GM12878 (cell line): ENCODE measurements at regions not wholly inside any gene's neighbourhood (a gene's known extent, or its start where the extent isn't known, plus 50 kb on each side); places are given as distances from the start of the nearest gene placed in this dataset.

Experiments used
- ATAC-seq: fragments of 200-7000 bp; cut with Tn5 transposase; 3 replicates; pipeline ENCODE4 v1.9.1; 2020; ENCODE audit warnings: mild to moderate bottlenecking, moderate library complexity
- BruUV-seq: library from RNA; stranded (reverse); fragments of 400-500 nt; replicated peaks from 2 replicates; lab custom pipeline; 2021; lab: Mats Ljungman, UMichigan
- CTCF ChIA-PET: fragments of 300-600 bp; sonication (Branson Sonifier 250); formaldehyde crosslinking; extraction: SDS; loops from one replicate; lab custom pipeline; 2021; ENCODE audit warnings: inconsistent platforms; lab: Yijun Ruan, JAX
- POLR2A ChIA-PET: fragments of 350-600 bp; formaldehyde crosslinking; extraction: SDS; loops from one replicate; lab custom pipeline; 2021; ENCODE audit warnings: inconsistent platforms; lab: Charles Lee
- RAD21 ChIA-PET: fragments of 300-600 bp; sonication (Branson Sonifier 250); formaldehyde crosslinking; loops from one replicate; lab custom pipeline; 2023; ENCODE audit warnings: antibody characterized with exemption; ENCODE audit not compliant: unreplicated experiment; lab: Charles Lee
- SMC1A ChIA-PET: fragments of 300-600 bp; sonication (Branson Sonifier 250); formaldehyde crosslinking; loops from one replicate; lab custom pipeline; 2023; ENCODE audit not compliant: unreplicated experiment, uncharacterized antibody; lab: Charles Lee
- DNase-seq: peaks from one replicate; pipeline ENCODE4 v3.0.0-alpha.2; 2011; ENCODE audit warnings: low read depth, low spot score
- FAIRE-seq: peaks from 3 replicates; lab custom pipeline; 2011; peaks lifted over from hg19 to GRCh38; lab: Jason Lieb, UNC
- H2AFZ ChIP-seq: 2 replicates; pipeline ENCODE4 v1.6.0; 2011; ENCODE audit warnings: low read depth, low read length, control low read depth; ENCODE audit not compliant: control insufficient read depth
- H3K27ac ChIP-seq: 2 replicates; pipeline ENCODE4 v1.5.1; 2011; ENCODE audit warnings: control low read depth; ENCODE audit not compliant: control insufficient read depth, insufficient read depth
- H3K27me3 ChIP-seq, 2 experiments: replicated peaks in 1 of 2; 2 replicates each; pipeline versions ENCODE4 v1.6.0 to v1.6.1; 2011; ENCODE audit warnings: low read length in 1 of 2; ENCODE audit not compliant: control insufficient read depth in 2 of 2, insufficient read depth in 2 of 2
- H3K36me3 ChIP-seq, 2 experiments: 2 replicates each; pipeline ENCODE4 v1.5.1; 2011; ENCODE audit warnings: low read length in 1 of 2; ENCODE audit not compliant: control insufficient read depth in 2 of 2, insufficient read depth in 2 of 2
- H3K4me1 ChIP-seq: 2 replicates; pipeline ENCODE4 v1.6.1; 2011; ENCODE audit warnings: mild to moderate bottlenecking, low read length, moderate library complexity, mixed read lengths; ENCODE audit not compliant: control insufficient read depth, insufficient read depth
- H3K4me2 ChIP-seq: 2 replicates; pipeline ENCODE4 v1.6.0; 2011; ENCODE audit warnings: control low read depth; ENCODE audit not compliant: control insufficient read depth, insufficient read depth
- H3K4me3 ChIP-seq: fragments of 200-600 bp; sonication (generic); 2 replicates; pipeline ENCODE4 v1.5.1; 2016
- H3K79me2 ChIP-seq: 2 replicates; pipeline ENCODE4 v1.6.0; 2011; ENCODE audit warnings: low read length; ENCODE audit not compliant: control insufficient read depth, insufficient read depth
- H3K9ac ChIP-seq: 2 replicates; pipeline ENCODE4 v1.8.0; 2011; ENCODE audit warnings: low read length, control low read depth, mixed read lengths; ENCODE audit not compliant: control insufficient read depth, insufficient read depth
- H3K9me3 ChIP-seq: replicated peaks from 3 replicates; pipeline ENCODE4 v1.5.1; 2011; ENCODE audit warnings: mild to moderate bottlenecking, low read length; ENCODE audit not compliant: control insufficient read depth, insufficient read depth
- H4K20me1 ChIP-seq: 2 replicates; pipeline ENCODE4 v1.6.0; 2011; ENCODE audit not compliant: control insufficient read depth, insufficient read depth
- ASH2L ChIP-seq: fragments of 300-600, 200-600 bp; sonication (generic); IDR thresholded peaks from 2 replicates; pipeline ENCODE4 v1.6.1; 2017; ENCODE audit warnings: low read depth, mild to moderate bottlenecking, borderline replicate concordance
- BCL11A ChIP-seq: IDR thresholded peaks from 2 replicates; pipeline ENCODE4 v1.6.1; 2011; ENCODE audit warnings: low read depth, low read length
- CBX5 ChIP-seq: sonication (generic); IDR thresholded peaks from 2 replicates; pipeline ENCODE4 v1.6.1; 2016; ENCODE audit warnings: low read depth, moderate library complexity, mild to moderate bottlenecking, inconsistent platforms
- EED ChIP-seq: sonication (generic); IDR thresholded peaks from 2 replicates; pipeline ENCODE4 v1.6.1; 2016; ENCODE audit warnings: antibody characterized with exemption, low read depth
- HDGF ChIP-seq: fragments of 450-650 bp; IDR thresholded peaks from 2 replicates; pipeline ENCODE4 v1.6.1; 2016; ENCODE audit warnings: antibody characterized with exemption
- MEF2A ChIP-seq: IDR thresholded peaks from 2 replicates; pipeline ENCODE4 v1.6.1; 2011; ENCODE audit warnings: low read depth, mild to moderate bottlenecking, low read length, moderate library complexity; ENCODE audit not compliant: insufficient read depth
- MEF2B ChIP-seq: fragments of 450-650 bp; IDR thresholded peaks from 2 replicates; pipeline ENCODE4 v1.6.1; 2018; ENCODE audit warnings: mild to moderate bottlenecking, moderate library complexity; ENCODE audit not compliant: partially characterized antibody, poor library complexity, severe bottlenecking
- MXI1 ChIP-seq: fragments of 150-350 bp; IDR thresholded peaks from 2 replicates; pipeline ENCODE4 v1.6.1; 2011; ENCODE audit warnings: low read depth, mild to moderate bottlenecking, inconsistent platforms, low read length, improper control_type of control experiment
- WGBS: methylation state at CpG from one replicate; pipeline ENCODE4 v1.1.6; 2016; ENCODE audit warnings: low lambda C conversion rate; ENCODE audit not compliant: insufficient replicate concordance, insufficient coverage; ENCODE audit errors: missing lambda C conversion rate; 5-methylcytosine and 5-hydroxymethylcytosine counted together
- in situ Hi-C: fragments of 300-500 bp; cut with MboI; formaldehyde crosslinking; loops from 9 replicates; pipeline ENCODE4 v1.14.3; 2018; ENCODE audit warnings: mixed read lengths
- intact Hi-C: fragments of 100-400 bp; cut with micrococcal nuclease; formaldehyde crosslinking; loops from one replicate; pipeline ENCODE4 v1.14.2; 2022; ENCODE audit not compliant: unreplicated experiment
- TF ChIP-seq, protein P1 (sequence below), 3 experiments: IDR thresholded peaks in 2 of 3; conservative IDR thresholded peaks in 1 of 3; 2 replicates each; pipeline ENCODE4 v1.5.1; 2011; ENCODE audit warnings: low read depth in 3 of 3, low read length in 3 of 3, mild to moderate bottlenecking in 3 of 3, control low read depth in 2 of 3, moderate library complexity in 2 of 3, inconsistent platforms in 1 of 3, mixed read lengths in 1 of 3; ENCODE audit not compliant: control insufficient read depth in 2 of 3, insufficient read depth in 1 of 3; ENCODE audit errors: extremely low read depth in 1 of 3
- TF ChIP-seq, protein P2 (sequence below): fragments of 450-650 bp; IDR thresholded peaks from 2 replicates; pipeline ENCODE4 v1.6.1; 2017; ENCODE audit warnings: mild to moderate bottlenecking, moderate library complexity
- TF ChIP-seq, protein P3 (sequence below): IDR thresholded peaks from 2 replicates; pipeline ENCODE4 v1.6.1; 2011; ENCODE audit warnings: low read depth, low read length, improper control_type of control experiment, borderline replicate concordance
- TF ChIP-seq, protein P4 (sequence below): fragments of 150-350 bp; IDR thresholded peaks from 2 replicates; pipeline ENCODE4 v1.6.1; 2016; ENCODE audit warnings: low read depth, low read length

DNA sequence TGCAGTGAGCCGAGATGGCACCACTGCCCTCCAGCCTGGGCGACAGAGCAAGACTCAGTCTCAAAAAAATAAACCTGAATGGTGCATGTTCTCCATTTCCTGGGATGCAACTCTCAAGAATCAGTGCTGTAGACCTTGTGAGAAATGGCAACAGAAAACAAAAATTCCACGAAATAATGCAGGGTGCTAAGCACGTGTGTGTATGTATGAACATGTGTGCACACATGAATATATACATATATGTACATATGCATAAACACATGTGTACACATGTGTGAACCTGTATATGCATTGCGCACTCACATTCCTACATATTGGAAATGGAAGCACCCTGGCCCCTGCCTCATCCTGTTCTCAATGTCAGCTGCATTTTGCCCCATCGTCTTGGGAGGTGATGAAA lies 548.5 kb downstream of the TCERG1L start:
- Histone ChIP-seq H3K27ac (no peak overlapping the region), H2AFZ (no peak overlapping the region), H3K9ac (no peak overlapping the region), H3K27me3 (no peaks in the 10 kb centered on the region), H3K4me1 (no peaks in the 10 kb centered on the region), H3K4me2 (no peak overlapping the region), H3K79me2 (no peaks in the 10 kb centered on the region), H3K36me3 (no peaks in the 10 kb centered on the region), H3K9me3 (no peaks in the 10 kb centered on the region), H3K4me3 (no peak overlapping the region), H4K20me1 (no peaks in the 10 kb centered on the region)
- in situ Hi-C loops (no loop called here), intact Hi-C loops (no loop called here)
- CTCF ChIA-PET: no interaction called here
- SMC1A ChIA-PET: no interaction called here
- no peak for ATAC-seq
- POLR2A ChIA-PET: no interaction called here
- WGBS: 27% methylated on average over 6 of the region's 6 CpGs
- BruUV-seq: no TSS peak
- no peak for DNase-seq
- RAD21 ChIA-PET: no interaction called here
- no peak for FAIRE-seq
- TF ChIP-seq, protein P1, sequence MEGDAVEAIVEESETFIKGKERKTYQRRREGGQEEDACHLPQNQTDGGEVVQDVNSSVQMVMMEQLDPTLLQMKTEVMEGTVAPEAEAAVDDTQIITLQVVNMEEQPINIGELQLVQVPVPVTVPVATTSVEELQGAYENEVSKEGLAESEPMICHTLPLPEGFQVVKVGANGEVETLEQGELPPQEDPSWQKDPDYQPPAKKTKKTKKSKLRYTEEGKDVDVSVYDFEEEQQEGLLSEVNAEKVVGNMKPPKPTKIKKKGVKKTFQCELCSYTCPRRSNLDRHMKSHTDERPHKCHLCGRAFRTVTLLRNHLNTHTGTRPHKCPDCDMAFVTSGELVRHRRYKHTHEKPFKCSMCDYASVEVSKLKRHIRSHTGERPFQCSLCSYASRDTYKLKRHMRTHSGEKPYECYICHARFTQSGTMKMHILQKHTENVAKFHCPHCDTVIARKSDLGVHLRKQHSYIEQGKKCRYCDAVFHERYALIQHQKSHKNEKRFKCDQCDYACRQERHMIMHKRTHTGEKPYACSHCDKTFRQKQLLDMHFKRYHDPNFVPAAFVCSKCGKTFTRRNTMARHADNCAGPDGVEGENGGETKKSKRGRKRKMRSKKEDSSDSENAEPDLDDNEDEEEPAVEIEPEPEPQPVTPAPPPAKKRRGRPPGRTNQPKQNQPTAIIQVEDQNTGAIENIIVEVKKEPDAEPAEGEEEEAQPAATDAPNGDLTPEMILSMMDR (IDR thresholded peaks at IDR 0.05 in 2 of 3, conservative IDR thresholded peaks at IDR 0.05 in 1 of 3; ENCODE audit: control insufficient read depth in 2 of 3, extremely low read depth in 1 of 3, insufficient read depth in 1 of 3, low read depth in 3 of 3, low read length in 3 of 3): no peak
- TF ChIP-seq MEF2B (no peak), CBX5 (no peak), MXI1 (no peak), HDGF (no peak), BCL11A (no peak), EED (no peak), MEF2A (no peak), ASH2L (no peak)
- TF ChIP-seq, protein P2, sequence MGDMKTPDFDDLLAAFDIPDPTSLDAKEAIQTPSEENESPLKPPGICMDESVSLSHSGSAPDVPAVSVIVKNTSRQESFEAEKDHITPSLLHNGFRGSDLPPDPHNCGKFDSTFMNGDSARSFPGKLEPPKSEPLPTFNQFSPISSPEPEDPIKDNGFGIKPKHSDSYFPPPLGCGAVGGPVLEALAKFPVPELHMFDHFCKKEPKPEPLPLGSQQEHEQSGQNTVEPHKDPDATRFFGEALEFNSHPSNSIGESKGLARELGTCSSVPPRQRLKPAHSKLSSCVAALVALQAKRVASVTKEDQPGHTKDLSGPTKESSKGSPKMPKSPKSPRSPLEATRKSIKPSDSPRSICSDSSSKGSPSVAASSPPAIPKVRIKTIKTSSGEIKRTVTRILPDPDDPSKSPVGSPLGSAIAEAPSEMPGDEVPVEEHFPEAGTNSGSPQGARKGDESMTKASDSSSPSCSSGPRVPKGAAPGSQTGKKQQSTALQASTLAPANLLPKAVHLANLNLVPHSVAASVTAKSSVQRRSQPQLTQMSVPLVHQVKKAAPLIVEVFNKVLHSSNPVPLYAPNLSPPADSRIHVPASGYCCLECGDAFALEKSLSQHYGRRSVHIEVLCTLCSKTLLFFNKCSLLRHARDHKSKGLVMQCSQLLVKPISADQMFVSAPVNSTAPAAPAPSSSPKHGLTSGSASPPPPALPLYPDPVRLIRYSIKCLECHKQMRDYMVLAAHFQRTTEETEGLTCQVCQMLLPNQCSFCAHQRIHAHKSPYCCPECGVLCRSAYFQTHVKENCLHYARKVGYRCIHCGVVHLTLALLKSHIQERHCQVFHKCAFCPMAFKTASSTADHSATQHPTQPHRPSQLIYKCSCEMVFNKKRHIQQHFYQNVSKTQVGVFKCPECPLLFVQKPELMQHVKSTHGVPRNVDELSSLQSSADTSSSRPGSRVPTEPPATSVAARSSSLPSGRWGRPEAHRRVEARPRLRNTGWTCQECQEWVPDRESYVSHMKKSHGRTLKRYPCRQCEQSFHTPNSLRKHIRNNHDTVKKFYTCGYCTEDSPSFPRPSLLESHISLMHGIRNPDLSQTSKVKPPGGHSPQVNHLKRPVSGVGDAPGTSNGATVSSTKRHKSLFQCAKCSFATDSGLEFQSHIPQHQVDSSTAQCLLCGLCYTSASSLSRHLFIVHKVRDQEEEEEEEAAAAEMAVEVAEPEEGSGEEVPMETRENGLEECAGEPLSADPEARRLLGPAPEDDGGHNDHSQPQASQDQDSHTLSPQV: no peak
- TF ChIP-seq, protein P3, sequence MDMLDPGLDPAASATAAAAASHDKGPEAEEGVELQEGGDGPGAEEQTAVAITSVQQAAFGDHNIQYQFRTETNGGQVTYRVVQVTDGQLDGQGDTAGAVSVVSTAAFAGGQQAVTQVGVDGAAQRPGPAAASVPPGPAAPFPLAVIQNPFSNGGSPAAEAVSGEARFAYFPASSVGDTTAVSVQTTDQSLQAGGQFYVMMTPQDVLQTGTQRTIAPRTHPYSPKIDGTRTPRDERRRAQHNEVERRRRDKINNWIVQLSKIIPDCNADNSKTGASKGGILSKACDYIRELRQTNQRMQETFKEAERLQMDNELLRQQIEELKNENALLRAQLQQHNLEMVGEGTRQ: no peak
- TF ChIP-seq, protein P4, sequence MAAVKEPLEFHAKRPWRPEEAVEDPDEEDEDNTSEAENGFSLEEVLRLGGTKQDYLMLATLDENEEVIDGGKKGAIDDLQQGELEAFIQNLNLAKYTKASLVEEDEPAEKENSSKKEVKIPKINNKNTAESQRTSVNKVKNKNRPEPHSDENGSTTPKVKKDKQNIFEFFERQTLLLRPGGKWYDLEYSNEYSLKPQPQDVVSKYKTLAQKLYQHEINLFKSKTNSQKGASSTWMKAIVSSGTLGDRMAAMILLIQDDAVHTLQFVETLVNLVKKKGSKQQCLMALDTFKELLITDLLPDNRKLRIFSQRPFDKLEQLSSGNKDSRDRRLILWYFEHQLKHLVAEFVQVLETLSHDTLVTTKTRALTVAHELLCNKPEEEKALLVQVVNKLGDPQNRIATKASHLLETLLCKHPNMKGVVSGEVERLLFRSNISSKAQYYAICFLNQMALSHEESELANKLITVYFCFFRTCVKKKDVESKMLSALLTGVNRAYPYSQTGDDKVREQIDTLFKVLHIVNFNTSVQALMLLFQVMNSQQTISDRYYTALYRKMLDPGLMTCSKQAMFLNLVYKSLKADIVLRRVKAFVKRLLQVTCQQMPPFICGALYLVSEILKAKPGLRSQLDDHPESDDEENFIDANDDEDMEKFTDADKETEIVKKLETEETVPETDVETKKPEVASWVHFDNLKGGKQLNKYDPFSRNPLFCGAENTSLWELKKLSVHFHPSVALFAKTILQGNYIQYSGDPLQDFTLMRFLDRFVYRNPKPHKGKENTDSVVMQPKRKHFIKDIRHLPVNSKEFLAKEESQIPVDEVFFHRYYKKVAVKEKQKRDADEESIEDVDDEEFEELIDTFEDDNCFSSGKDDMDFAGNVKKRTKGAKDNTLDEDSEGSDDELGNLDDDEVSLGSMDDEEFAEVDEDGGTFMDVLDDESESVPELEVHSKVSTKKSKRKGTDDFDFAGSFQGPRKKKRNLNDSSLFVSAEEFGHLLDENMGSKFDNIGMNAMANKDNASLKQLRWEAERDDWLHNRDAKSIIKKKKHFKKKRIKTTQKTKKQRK: no peak
